Hematopoietic multipotent progenitor cell (in vitro differentiated cells): ENCODE measurements at regions not wholly inside any gene's neighbourhood (a gene's known extent, or its start where the extent isn't known, plus 50 kb on each side); places are given as distances from the start of the nearest gene placed in this dataset.

ENCODE experiments used
- DNase-seq, 3 donors: peaks; one replicate each; pipeline ENCODE4 v3.0.0-alpha.2; 2011 to 2015; ENCODE audit warnings: low read depth in 2 of 3, low spot score in 2 of 3

GRCh38 chr5:20276061-20276958 lies 288.3 kb upstream of the CDH18 start:
- DNase-seq, result no peak

GRCh38 chr5:20266066-20266465 lies 278.1 kb upstream of the CDH18 start:
- DNase-seq, result no peak

GRCh38 chr5:20262896-20263295 lies 274.9 kb upstream of the CDH18 start:
- no peak for DNase-seq

GRCh38 chr5:20254748-20255147 lies 266.7 kb upstream of the CDH18 start:
- DNase-seq, result no peak

- no peak for DNase-seq
These were observed 260.1 kb upstream of the CDH18 start for GRCh38 chr5:20248118-20248517.

- DNase-seq, result no peak
These were observed 257.5 kb upstream of the CDH18 start for GRCh38 chr5:20245432-20245974.

GRCh38 chr5:20241351-20241750 lies 253.4 kb upstream of the CDH18 start:
- DNase-seq, result no peak

GRCh38 chr5:20231040-20231439 lies 243.0 kb upstream of the CDH18 start:
- no peak for DNase-seq

- no peak for DNase-seq
These were observed 242.0 kb upstream of the CDH18 start for GRCh38 chr5:20230010-20230409.

- no peak for DNase-seq
These were observed 241.5 kb upstream of the CDH18 start for GRCh38 chr5:20229303-20230005.

GRCh38 chr5:20224966-20225365 lies 237.0 kb upstream of the CDH18 start:
- no peak for DNase-seq

- no peak for DNase-seq
These were observed 236.0 kb upstream of the CDH18 start for GRCh38 chr5:20224046-20224445.

- DNase-seq, result no peak
These were observed 235.5 kb upstream of the CDH18 start for GRCh38 chr5:20223451-20223850.

- DNase-seq, result no peak
These were observed 227.3 kb upstream of the CDH18 start for GRCh38 chr5:20215257-20215656.

- no peak for DNase-seq
These were observed 225.8 kb upstream of the CDH18 start for GRCh38 chr5:20213803-20214202.

GRCh38 chr5:20212701-20213100 lies 224.7 kb upstream of the CDH18 start:
- no peak for DNase-seq

- no peak for DNase-seq
These were observed 178.5 kb upstream of the CDH18 start for GRCh38 chr5:20166456-20166855.

GRCh38 chr5:20158006-20158405 lies 170.0 kb upstream of the CDH18 start:
- no peak for DNase-seq

GRCh38 chr5:20157089-20157488 lies 169.1 kb upstream of the CDH18 start:
- no peak for DNase-seq

GRCh38 chr5:20145240-20145639 lies 157.2 kb upstream of the CDH18 start:
- DNase-seq, result no peak

- no peak for DNase-seq
These were observed 141.5 kb upstream of the CDH18 start for GRCh38 chr5:20129501-20129900.

- DNase-seq, result no peak
These were observed 140.3 kb upstream of the CDH18 start for GRCh38 chr5:20128343-20128742.
